D721Med (cell line): ENCODE measurements at regions not wholly inside any gene's neighbourhood (a gene's known extent, or its start where the extent isn't known, plus 50 kb on each side); places are given as distances from the start of the nearest gene placed in this dataset.

Source experiments
- DNase-seq: peaks from one replicate; pipeline ENCODE4 v3.0.0; 2011; ENCODE audit warnings: low spot score; ENCODE audit not compliant: insufficient read length
- FAIRE-seq: peaks from 2 replicates; lab custom pipeline; 2011; peaks lifted over from hg19 to GRCh38; lab: Jason Lieb, UNC
- TF ChIP-seq, protein P1 (sequence below): IDR thresholded peaks from 2 replicates; pipeline ENCODE4 v1.5.1; 2012; ENCODE audit warnings: mild to moderate bottlenecking, control low read depth; ENCODE audit not compliant: insufficient read depth; ENCODE audit errors: missing control alignments

DNA sequence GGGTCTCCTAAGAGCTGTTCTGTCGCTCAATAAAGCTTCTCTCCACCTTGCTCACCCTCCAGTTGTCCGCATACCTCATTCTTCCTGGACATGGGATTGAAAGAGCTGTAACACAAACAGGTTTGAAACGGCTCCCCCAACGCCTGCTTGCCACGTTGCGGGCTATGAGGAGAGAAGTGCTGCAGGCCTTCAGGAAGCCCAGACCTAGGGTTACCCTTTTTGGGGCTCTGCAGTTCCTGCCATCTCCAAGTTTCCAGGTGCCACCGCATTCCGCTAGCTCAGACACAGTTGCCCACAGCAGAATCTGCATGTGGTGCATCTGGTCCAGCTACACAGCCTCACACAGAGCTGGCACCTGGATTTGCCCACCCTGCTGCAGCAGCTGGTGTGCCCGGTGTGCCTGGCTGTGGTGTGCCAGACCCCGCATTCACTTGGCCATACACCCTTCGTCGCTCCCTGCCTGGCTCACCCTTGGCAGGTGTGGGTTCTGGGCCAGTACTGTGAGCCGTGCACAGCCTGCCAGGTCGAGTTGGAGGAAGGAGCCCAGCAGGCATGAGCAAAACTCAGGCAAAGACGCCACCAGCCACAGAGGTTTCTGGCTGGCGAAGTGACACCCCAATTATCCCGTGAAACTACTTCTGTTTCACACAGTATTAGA is 253.2 kb upstream of the SEMA3A start:
- DNase-seq, result no peak
- no peak for FAIRE-seq
- TF ChIP-seq, protein P1, sequence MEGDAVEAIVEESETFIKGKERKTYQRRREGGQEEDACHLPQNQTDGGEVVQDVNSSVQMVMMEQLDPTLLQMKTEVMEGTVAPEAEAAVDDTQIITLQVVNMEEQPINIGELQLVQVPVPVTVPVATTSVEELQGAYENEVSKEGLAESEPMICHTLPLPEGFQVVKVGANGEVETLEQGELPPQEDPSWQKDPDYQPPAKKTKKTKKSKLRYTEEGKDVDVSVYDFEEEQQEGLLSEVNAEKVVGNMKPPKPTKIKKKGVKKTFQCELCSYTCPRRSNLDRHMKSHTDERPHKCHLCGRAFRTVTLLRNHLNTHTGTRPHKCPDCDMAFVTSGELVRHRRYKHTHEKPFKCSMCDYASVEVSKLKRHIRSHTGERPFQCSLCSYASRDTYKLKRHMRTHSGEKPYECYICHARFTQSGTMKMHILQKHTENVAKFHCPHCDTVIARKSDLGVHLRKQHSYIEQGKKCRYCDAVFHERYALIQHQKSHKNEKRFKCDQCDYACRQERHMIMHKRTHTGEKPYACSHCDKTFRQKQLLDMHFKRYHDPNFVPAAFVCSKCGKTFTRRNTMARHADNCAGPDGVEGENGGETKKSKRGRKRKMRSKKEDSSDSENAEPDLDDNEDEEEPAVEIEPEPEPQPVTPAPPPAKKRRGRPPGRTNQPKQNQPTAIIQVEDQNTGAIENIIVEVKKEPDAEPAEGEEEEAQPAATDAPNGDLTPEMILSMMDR, result no peak

DNA sequence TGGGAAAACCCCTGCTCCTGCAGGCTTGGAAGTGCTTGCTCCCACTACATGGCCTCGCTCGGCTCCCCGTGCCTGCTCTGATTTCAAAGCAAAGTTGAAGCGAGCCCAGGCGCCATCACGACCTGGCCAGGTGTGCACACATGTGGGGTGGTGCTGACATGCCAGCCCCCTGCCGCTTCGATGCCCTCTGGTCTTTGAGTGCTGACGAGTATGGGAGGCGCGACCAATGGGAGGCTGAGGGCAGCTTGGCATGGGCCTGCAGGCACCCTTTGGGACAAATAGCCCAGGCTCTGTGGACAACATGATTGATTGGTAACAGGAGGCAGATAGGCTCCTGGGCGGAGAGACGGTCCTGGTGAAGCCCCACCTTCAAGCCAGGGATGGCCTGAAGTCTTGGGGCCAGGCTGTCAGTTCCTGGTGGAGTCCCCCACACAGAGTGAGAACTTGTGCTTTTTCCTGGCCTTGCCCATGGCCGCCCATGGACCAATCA is 252.4 kb upstream of the SEMA3A start:
- FAIRE-seq (no peak), DNase-seq (no peak)
- TF ChIP-seq, protein P1, result no peak

DNA sequence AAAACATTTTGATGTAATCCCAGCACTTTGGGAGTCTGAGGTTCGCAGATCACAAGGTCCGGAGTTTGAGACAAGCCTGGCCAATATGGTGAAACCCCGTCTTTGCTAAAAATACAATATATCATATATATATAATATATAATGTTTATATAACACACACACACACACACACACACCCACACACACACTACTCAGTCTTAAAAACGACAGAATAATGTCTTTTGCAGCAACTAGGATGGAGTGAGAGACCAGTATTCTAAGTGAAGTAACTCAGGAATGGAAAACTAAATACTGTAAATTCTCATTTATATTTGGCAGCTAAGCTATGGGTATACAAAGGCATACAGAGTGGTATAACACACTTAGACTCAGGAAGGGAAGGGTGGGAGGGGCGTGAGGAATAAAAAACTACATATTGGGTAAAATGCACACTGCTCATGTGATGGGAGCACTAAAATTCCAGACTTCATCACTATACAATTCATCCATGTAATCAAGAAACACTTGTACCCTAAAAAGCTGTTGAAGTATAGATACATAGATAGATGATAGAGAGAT is 231.2 kb upstream of the SEMA3A start:
- TF ChIP-seq, protein P1, result no peak
- DNase-seq, result no peak
- FAIRE-seq, result no peak

DNA sequence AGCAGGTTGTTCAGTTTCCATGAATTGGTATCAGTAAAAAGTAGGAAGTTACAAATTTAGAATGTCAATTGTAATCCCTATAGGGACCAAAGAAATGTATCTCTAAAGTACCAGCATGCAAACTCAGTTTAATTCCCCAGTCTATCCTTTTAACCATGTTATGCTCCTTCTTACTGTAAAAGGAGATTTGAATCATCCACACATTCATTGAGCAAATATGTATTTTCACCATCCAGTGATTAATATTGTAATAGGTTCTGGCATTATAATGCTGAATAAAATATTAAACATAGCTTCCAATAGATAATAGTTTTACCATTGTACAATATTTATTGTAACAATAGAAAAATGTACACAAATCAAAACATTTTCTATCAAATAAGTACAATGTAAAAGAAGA is 228.2 kb upstream of the SEMA3A start:
- DNase-seq, result no peak
- no peak for FAIRE-seq
- TF ChIP-seq, protein P1, result no peak

DNA sequence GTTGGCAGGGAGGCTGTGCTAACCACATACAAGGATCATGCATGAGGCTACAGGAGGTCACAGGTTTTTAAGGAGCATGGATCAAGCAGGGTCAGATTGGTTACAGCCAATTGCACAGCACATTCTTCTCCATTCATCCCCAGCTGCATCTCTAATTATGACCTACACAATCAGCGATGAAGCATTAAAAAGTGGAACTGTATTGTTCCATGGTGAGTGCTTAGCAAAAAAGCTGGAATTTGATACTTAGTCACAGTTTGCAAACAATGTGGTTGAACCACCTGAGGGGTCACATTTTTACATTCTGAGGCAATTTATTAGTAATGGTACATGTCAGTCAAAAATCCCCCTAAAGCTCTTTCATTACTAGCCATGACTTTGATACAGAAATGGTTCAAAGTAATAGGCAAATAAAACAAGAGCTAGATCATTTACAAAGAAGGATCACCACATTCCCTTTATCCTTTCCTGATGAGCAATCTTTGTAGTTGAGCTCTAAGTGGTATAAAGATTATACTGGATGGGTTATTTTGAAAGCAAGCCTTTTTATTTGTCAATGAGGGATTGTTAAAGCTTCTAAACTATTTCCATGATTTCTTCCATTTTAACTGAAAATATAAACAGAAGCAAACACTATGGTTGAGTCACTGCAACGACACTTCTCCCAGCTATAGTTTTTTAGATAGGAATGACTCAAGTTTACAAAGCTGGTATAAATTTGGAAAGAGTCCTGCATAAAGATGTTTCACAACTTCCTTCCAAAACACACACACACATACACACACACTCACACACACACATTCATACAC is 217.8 kb upstream of the SEMA3A start:
- DNase-seq (no peak), FAIRE-seq (no peak)
- TF ChIP-seq, protein P1, result no peak

DNA sequence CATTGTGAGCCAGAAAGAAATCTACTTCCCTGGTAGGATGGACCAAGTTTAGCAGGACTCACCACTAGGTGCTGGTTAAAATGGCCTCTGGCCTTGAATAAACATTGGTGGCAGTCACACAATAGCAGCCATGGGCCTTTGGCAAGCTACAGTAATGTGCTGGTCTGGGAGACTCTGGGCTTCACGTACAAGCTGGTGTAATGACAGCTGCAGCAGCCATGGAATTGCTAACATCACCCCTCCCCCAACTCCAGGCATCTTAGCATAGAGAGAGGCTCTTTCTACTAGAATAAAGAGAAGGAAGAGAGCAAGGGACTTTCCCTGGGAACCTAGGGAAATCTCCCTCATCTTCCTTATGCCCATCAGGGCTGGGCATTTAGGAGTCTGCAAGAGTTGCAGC is 205.1 kb upstream of the SEMA3A start:
- TF ChIP-seq, protein P1, result no peak
- DNase-seq (no peak), FAIRE-seq (no peak)
